AG04450 (cell line): ENCODE measurements at regions not wholly inside any gene's neighbourhood (a gene's known extent, or its start where the extent isn't known, plus 50 kb on each side); places are given as distances from the start of the nearest gene placed in this dataset.
A peak's percentile ranks its signal among the peaks of the same experiment; 100 is the strongest.

Source experiments
- CTCF ChIA-PET: fragments of 300-600, 350-600 bp; formaldehyde crosslinking; extraction: SDS; loops from one replicate; lab custom pipeline; 2022; ENCODE audit warnings: antibody characterized with exemption, inconsistent platforms; lab: Charles Lee
- POLR2A ChIA-PET: fragments of 350-600 bp; formaldehyde crosslinking; extraction: SDS; loops from one replicate; lab custom pipeline; 2021; ENCODE audit warnings: antibody characterized with exemption, inconsistent platforms; lab: Yijun Ruan, JAX
- DNase-seq: peaks from one replicate; pipeline ENCODE4 v3.0.0-alpha.2; 2011; ENCODE audit warnings: low read depth, low spot score
- H3K27ac ChIP-seq: one replicate; pipeline ENCODE4 v1.5.1; 2012; ENCODE audit warnings: low read depth, low read length, control low read depth
- H3K27me3 ChIP-seq: one replicate; pipeline ENCODE4 v1.6.0; 2012; ENCODE audit warnings: low read length; ENCODE audit not compliant: control insufficient read depth, insufficient read depth
- H3K4me3 ChIP-seq: 2 replicates; pipeline ENCODE4 v1.5.1; 2011; ENCODE audit warnings: mild to moderate bottlenecking, low read depth, low read length, control low read depth
- H3K9me3 ChIP-seq: 2 replicates; pipeline ENCODE4 v1.5.1; 2012; ENCODE audit warnings: low read length; ENCODE audit not compliant: control insufficient read depth, insufficient read depth
- CTCF ChIP-seq: IDR thresholded peaks from 2 replicates; pipeline ENCODE4 v1.5.1; 2011; ENCODE audit warnings: low read depth, low read length, control low read depth, inconsistent platforms

- DNase-seq = no peak
- no peak overlapping the region for H3K4me3 ChIP-seq
- no peak for TF ChIP-seq CTCF
- CTCF ChIA-PET = no interaction called here
- H3K27me3 ChIP-seq = no peaks in the 10 kb centered on the region
- H3K9me3 ChIP-seq = no peaks in the 10 kb centered on the region
- POLR2A ChIA-PET = interaction anchor here (0.6 kb wide), 1 partner anchor 69 kb away, joined by 5 read pairs; no protein-coding TSS in a partner anchor
- H3K27ac ChIP-seq = no peak overlapping the region
These were observed 1079.9 kb upstream of the PIK3C3 start for GRCh38 chr18:40875101-40875615.

GRCh38 chr18:40874233-40874632, 1080.8 kb upstream of the PIK3C3 start:
- POLR2A ChIA-PET = no interaction called here
- peak; percentile 18 for DNase-seq

GRCh38 chr18:40868110-40868858, 1086.8 kb upstream of the PIK3C3 start:
- H3K9me3 ChIP-seq = peaks cover 3% of the 10 kb centered on the region; the same call in 1 of the 2 replicates
- CTCF ChIA-PET = interaction anchor here (0.6 kb wide), 1 partner anchor 506 kb away, joined by 6 read pairs; no protein-coding TSS in a partner anchor
- DNase-seq = peak; percentile 49
- H3K4me3 ChIP-seq = no peak overlapping the region
- POLR2A ChIA-PET = no interaction called here
- H3K27me3 ChIP-seq = no peaks in the 10 kb centered on the region
- no peak for TF ChIP-seq CTCF
- no peak overlapping the region for H3K27ac ChIP-seq

More at GRCh38 chr18:40874233-40874632, 1080.8 kb upstream of the PIK3C3 start:
- CTCF ChIA-PET = interaction anchor here (0.7 kb wide), 1 partner anchor 61 kb away, joined by 3 read pairs; no protein-coding TSS in a partner anchor
- no peak for TF ChIP-seq CTCF
- no peak overlapping the region for H3K27ac ChIP-seq
- H3K9me3 ChIP-seq = no peaks in the 10 kb centered on the region
- no peaks in the 10 kb centered on the region for H3K27me3 ChIP-seq
- no peak overlapping the region for H3K4me3 ChIP-seq

GRCh38 chr18:40867459-40867858, 1087.6 kb upstream of the PIK3C3 start:
- DNase-seq = peak; percentile 45
- Histone ChIP-seq H3K4me3 (no peak overlapping the region), H3K9me3 (peaks cover 3% of the 10 kb centered on the region; the same call in 1 of the 2 replicates), H3K27ac (no peak overlapping the region), H3K27me3 (no peaks in the 10 kb centered on the region)
- CTCF ChIA-PET = no interaction called here
- TF ChIP-seq CTCF = no peak
- POLR2A ChIA-PET = no interaction called here

- H3K9me3 ChIP-seq = peaks cover 3% of the 10 kb centered on the region; the same call in 1 of the 2 replicates
- ChIA-PET POLR2A (no interaction called here), CTCF (no interaction called here)
- no peak overlapping the region for H3K4me3 ChIP-seq
- H3K27ac ChIP-seq = no peak overlapping the region
- DNase-seq = no peak
- no peaks in the 10 kb centered on the region for H3K27me3 ChIP-seq
- TF ChIP-seq CTCF = no peak
These were observed 1088.1 kb upstream of the PIK3C3 start for GRCh38 chr18:40866968-40867367.
